NCI-H446 treated with DMSO at 0.1 percent for 48 hours (cell line): ENCODE measurements at regions not wholly inside any gene's neighbourhood (a gene's known extent, or its start where the extent isn't known, plus 50 kb on each side); places are given as distances from the start of the nearest gene placed in this dataset.

Experiments
- DNase-seq: peaks from one replicate; lab custom pipeline; 2025; lab: John Stamatoyannopoulos, UW

DNA sequence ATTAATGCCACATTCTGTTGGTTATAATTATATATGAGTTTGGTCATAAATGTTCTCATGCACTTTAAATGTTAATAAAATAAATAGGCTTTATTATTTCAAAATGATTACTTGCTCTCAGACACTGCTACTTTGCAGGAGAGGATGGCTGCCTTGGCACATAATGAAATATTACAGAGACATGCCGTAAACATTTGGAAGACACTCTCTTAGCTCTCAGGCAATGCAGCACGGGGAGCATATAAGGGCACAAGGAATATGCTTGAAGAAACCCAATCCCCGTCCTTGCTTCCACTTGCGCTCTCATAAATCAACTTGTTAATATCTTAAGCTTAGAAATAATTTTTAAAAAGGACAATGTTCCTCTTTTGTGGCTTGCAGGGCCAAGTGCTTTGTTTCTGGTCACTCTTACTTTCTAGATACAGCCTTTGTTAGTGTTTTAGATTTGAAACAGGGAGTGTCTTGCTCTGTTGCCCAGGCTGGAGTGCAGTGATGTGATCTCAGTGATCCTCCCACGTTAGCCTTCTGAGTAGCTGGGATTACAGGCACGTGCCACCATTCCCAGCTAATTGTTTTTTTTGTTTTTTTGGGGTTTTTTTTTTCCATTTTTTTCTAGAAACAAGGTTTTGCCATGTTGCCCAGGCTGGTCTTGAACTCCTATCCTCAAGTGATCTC lies 445.0 kb downstream of the SPRY1 start:
- no peak for DNase-seq

DNA sequence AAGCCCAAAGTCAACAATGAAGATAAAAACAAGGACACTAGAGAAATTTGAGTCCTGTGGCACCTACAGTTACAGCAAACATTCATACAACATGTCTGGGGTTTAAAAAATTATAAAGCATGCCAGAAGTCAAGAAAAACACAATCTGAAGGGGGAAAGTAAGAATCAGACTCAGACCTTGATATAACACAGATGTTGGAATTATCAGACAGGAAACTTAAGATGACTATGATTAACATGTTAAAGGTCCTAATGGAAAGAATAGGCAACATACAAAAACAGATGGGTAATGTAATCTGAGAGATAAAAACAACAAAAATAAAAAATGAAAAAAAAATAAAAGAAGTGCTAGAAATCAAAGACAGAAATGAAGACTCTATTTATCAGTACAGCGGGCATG lies 446.5 kb downstream of the SPRY1 start:
- no peak for DNase-seq

DNA sequence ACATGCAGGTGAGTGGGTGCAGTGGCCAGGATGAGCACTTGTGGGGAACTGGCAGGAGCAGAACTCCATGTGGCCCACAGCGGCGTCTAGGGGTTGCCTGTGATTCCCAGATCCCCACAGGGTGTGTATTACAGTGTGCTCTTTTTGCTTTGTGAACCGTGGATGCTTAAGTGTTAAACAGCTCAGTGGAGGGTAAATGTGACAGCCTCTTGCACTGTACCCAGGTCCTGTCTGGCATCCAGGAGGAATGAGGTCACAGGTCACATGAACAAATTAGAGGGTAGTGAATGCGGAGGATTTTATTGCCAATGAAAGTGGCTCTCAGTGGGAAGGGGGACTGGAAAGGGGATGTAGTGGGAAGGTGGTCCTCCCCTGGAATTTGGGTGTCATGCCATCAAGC lies 447.8 kb downstream of the SPRY1 start:
- DNase-seq, result no peak

DNA sequence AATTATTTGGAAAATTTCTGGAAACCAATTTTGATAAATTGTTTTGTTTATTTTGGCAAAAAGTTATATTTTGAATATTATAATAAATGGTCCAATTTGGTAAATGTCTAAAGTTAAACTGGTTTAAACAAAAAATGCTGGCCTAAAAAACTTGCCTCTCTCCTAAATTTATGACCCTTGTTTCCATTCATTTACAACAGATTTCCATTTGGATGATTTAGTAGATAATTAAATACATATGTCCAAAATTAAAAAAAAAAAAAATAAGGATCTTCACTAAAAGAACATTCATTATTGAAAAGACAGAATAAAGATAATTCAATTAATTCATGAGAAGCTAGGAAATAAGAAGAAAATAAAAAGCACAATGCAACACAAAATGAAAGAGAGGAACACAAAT lies 449.5 kb downstream of the SPRY1 start:
- no peak for DNase-seq

DNA sequence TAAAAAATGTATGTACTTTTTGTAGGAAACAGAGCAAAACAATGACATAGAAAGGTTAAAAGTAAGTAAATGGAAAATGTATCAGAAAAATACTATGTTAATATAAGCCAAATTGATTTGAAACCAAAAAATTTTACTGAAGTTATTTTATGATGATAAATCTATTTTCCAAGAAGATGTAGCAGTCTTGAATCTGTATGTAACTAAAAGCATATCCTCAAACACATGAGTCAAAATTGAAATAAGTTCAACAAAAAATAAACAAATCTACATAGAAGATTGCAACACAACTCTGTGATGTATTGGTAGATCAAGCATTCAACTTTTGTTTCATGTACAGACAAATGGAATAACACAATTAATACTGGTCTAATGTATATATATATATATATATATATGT lies 450.0 kb downstream of the SPRY1 start:
- DNase-seq, result no peak

DNA sequence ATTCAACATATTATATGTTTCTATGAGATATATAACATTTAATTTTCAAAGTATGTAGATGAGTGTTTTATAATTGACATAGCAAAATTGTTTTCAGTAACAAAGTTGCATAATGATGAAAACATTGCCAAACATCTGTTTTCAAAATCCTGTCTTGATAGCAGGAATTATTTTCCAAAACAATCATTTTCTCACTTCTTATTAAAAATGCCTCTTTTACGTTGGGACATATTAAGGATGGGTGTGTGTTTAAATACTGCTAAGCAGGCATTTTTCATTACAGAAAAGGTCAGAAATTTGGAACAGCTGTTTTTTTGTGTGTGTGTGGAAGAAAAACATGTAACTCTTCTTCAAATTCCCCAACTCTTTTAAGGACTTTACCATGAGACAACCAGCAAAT lies 452.0 kb downstream of the SPRY1 start:
- DNase-seq, result no peak

DNA sequence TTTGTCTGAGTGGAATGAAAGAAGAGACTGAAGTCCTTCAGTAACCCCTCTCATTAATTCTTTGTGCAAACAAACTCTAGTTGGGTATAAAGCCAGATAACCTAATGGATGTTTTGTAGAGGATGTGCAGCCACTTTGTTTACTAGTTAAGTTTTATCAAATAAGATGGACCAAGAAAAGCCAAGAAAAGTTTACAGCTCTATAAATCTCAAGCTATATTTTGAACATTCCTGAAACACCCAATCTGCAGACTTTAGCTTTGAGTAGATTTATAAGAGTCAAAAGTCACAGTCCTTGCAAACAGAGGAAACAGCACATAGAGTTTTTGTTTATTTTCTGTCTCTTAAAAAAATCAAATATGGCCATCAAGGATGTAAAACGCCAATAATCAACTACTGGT lies 452.9 kb downstream of the SPRY1 start:
- no peak for DNase-seq

DNA sequence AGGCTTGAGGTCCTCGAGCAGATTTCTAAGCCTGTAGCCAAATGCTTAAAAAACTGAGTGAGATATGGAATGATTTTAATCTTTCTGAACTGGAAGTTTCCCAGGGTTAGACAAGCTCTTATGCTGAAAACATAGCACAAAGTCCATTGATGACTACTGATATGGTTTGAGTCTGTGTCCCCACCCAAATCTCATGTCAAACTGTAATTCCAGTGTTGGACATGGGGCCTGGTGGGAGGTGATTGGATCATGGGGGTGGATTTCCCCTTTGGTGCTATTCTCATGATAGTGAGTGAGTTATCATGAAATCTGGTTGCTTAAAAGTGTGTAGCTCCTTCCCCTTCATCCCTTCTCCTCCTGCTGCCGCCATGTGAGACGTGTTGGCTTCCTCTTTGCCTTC lies 454.9 kb downstream of the SPRY1 start:
- no peak for DNase-seq

DNA sequence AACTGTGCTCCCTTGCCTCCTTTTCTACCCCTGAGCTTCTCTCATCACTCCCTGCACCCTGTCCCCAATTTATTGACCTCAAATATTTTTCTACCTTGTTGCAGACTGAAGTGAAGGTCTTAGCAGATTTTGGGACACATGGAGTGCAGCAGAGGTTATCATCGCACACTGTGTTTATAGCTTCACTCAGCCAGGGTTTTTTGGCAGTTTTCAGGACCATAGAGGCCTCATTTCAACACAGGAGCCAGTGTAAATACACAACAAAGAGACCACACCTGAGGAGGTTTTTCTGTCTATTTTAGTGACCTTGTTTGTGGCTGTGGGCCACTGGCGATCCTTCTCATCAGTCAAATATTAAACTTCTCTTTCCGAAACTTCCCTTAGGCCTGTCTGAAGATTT lies 457.1 kb downstream of the SPRY1 start:
- DNase-seq, result no peak

DNA sequence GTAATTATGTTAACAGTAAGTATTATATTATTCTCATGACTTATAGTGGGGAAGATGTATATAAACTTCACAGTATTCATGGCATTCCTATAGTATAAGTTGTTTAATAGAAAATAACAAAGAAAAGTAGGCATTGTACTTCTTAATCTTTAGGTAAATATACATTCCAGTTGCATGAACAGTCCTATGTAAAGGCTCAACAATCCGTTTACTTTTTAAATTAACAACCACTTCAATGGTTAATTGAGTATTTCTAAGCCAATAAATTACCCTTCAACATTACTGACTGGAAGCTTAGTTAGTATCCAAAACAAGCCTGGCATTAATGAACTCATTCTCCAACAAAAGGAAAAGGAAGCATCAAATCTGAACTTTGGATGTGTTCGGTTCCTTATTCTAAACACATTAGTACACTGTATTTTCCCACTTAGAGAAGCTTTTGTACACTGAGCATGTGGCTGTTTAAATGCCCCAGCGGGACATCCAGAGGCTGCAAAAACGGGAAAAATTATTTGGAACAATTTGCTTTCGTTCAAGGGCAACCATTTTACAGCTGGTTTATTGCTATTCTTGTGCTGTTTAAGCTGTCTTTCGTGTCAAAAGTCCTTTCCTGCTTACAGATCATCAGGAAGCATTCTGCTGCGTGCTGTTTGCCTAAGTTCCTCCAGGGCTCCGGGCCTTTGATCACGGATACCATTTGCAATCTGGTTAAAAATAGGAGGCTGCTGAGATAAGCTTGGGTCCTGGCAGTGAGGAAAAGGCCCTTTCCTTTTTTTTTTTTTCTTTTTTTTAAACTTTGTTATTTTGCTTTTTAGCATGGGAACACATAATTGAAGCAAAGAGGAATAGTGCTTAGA lies 460.3 kb downstream of the SPRY1 start:
- no peak for DNase-seq

DNA sequence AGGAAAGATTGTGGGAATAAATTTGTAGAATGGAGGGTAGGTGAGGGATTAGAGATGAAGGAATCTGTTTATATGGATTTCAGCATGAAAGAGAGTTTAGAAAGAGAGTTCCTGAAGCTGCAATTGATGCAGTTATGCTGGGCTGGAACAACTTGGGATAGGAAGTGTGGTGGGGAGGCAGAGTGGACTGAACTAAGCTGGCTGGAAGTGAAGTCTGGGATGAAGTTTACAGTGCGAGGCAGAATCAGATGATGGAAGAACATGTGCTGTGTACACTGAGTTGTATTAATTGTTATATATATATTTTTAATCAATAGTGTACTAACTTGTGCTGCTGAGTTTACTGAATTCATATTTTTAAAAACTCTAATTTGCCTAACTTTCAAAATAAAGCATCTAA lies 461.9 kb downstream of the SPRY1 start:
- DNase-seq, result no peak

DNA sequence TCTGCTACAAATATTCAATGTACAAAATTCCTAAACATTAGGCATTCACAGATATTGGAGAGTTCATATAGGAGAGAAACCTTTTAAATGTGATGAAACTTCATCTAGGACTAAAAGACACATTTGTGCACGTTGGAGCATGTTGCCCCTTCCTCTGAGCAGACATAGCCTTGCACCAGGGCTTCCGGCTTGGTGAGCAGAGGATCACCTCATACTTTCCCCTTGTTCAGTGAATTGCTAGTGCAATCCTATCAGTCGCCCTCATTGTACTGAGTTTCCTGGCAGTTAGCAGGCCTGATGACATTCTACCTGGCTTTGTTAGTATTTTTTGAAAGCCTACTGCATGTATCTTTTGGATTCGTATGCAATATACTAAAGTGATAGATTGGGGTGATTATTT lies 466.2 kb downstream of the SPRY1 start:
- no peak for DNase-seq

DNA sequence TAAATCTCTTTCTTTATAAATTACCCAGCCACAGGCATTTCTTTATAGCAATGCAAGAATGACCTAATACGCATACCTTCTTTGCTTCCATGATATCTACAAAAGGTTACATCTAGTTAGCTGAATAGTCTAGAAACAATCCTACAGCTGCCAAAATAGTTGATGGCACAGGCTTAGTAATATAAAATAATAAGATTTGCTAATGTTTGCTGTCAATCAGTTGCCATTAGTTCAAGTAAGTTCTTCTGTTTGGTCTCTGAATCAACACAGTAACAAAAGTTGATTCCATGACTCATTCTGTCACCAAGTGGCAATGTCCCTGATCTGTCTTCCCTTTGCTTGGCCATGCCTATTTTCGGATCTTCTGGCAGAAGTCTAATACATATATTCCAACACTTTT lies 470.2 kb downstream of the SPRY1 start:
- no peak for DNase-seq

DNA sequence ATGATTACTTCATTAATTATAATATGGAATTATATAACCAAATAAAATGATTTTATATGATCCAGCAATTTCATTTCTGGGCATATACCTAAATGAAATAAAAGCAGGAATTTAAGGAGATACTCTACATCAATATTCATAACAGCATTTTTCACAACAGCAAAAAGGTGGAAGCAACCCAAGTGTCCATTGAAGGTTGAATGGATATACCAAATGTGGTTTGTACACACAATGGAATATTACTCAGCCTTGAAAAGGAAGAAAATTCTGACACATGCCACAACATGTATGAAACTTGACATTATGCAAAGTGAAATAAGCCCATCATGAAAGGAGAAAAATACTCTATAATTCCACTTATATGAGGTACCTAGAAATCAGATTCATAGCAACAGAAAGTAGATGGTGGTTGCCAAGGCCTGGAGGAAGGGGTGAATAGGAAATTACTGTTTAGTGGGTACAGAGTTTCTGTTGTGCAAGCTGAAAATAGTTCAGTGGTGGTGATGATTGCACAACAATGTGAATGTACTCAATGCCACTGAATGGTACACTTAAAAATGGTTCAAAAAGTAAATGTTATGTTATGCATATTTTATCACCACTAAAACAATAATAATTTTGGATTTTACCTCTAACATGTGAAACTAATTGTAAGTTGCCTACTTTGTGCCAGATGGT lies 471.5 kb downstream of the SPRY1 start:
- no peak for DNase-seq

DNA sequence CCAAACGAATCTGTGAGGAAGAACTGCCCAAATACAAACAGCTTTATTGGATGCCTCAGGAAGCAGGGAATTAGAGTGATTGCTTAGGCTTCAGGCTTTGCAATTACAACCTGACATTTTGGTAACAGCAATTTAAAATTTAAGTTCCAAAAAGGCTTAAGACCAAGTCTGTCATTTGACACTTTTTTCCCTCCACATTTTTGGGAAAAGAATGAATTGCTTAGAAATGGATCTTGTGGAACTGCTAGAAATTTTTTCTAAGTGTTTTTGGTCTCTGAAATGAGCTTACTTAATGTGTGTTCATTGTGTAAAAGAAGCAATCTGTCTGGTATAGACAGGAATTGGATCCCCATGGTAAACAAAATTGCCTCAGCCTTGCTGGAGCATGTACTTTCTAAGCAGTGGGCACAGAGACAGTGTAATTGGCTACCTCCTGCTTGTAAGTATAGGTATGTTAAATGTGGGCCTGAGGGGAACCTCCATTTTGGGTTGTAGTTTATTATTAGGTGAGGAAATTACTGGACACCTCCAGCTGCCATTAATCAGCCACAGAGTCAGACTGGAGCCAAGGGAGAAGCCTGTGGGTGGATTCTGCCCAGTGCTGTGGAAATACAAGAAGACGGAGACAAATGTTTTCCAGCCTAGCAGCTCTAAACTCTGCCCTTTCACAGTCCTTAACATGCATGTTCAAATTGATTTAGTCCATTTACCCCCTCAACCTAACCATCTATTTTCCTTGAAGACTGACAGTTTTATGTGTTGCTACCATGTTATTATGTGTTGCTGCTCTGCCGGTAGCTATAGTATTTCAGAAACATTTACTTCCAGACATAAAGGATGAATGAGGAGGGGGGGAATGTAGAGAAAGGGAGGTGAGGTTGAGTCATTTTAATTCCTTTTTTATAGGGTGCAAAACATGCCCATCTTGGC lies 473.0 kb downstream of the SPRY1 start:
- DNase-seq, result no peak

DNA sequence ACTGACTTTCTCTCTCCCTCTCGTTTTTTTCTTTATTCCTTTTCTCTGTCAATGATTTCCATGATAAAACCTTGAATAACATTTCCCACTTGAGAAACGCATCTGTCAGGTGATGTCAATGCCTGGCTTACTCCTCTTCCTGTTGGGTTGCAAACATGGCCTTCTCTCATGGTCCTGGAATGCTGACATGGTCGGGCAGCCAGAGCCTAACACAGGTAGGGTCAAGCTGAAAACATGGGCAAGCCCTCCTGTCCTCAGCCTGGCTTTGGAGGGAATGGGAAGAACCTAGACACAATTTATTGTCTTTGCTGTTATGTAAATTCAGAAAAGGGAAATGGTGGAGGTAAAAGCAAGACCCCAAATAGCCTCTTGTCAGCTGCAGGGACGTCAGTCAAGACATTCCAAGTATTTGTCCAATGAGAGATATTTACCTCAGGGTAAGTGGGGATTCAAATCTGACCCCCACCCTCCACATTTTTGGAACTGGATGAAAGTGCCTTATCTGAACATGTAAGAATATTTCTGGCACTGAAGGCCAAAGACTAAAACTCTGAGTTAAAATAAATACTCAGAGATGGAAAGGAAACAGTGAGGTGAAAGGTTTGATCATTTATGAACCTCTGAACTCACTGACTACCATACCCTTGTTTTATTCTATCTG lies 473.8 kb downstream of the SPRY1 start:
- DNase-seq, result no peak

DNA sequence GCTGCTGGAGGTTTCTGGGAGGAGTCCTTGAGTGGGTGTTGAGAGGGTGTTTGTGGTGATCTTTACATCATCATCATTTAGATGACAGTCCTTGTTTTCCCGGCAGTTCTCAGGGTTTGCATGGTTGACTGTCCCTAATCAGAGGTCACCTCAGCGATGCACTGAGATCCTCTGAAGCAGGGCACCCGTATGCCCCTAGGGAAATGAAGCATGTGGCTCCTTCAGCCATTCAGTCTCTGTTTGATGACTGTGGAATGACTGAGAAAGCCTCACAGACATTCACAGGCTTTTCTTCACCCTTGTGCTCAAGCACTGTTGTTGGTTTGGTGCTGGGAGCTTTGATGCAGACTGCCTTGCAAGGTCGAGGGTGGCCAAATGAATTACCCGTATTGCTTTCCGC lies 474.7 kb downstream of the SPRY1 start:
- DNase-seq, result no peak

DNA sequence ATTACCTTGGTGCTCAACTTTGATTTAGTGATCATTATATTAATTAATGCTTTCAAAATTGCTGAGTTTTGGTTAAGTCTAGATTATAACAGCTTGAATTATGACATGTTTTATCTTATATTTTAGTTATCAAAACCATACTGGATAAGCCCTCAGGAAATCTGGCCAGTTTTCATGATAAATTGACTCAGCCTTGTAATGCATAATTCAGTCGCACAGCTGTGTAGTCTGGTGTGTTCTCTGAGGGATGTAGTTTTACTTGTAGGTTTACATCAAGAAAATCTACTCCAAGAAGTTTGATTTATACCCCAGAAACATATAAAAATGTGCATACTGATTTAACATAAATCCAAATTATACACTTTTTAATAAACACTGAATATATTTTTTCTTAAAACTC lies 477.5 kb downstream of the SPRY1 start:
- no peak for DNase-seq

DNA sequence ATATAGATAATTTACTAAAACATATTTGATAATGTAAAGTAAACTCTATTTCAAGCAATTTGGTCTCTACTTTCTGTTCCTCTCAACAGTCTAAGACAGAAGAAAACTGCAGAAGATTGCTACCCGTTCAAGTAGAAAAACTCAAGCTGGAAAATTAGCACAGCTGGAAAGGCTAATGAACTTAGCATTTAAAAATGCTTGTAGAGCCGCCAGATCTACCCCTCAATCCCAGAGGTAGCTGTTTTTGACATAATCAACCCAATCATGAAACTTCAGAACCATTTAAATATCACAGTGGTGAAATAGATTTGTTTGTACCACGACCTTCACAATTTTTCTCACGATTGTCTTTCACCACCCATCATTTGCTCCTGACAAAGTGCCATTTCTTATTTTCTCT lies 479.5 kb downstream of the SPRY1 start:
- DNase-seq, result no peak

DNA sequence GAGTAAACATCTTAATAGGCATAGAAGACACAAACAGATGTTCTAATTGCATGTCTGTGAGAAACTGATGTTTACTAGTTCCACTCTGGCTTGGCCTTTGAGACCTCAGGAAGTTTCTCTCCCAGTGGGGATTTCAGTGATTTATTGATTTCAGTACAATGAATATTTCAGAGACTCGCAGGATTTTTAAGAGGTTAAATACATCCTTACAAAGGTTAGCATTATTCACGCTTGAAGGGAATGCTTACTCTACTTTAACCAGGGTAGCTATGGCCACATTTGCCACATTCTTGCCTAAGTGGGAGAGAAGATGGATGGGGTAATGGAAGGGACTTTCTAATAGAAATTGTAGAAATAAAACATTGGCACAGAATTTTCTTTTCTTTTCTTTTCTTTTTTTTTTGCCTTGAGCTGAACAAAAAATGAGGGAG lies 480.1 kb downstream of the SPRY1 start:
- no peak for DNase-seq

DNA sequence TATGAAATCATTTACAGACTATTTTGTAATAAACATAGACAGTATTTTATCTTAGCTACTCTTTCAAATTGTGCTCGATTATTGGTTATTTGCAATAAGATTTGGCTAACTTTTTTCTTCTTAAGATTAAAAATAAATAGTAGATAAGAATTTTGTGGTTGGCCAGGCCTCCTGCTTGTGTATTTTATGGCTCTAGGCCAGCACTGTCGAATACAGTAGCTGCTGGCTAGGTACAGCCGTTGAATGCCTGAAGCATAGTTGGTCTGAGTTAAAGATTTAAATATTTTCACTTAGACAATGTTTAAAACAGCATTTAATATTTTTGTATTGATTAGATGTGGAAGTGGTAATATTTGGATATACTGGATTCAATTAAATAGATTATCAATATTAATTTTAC lies 481.0 kb downstream of the SPRY1 start:
- no peak for DNase-seq

DNA sequence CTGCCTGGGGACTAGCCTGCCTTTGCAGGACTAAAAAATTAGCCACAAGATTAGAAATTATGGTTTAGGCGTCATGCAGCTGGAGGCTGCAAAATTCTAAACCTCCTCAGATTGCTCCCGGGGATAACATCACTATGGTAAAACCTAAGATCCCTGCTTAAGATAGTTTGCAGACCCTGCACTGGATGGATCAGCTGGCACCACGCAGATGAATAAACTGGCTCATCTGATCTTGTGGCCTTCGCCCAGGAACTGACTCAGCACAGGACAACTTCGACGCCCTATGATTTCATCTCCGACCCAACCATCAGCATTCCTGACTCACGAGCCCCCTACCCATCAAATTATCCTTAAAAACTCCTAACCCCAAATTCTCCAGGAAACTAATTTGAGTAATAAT lies 482.4 kb downstream of the SPRY1 start:
- DNase-seq, result no peak
